Gastroesophageal sphincter (tissue), 4 donors: ENCODE measurements at regions not wholly inside any gene's neighbourhood (a gene's known extent, or its start where the extent isn't known, plus 50 kb on each side); places are given as distances from the start of the nearest gene placed in this dataset.

ENCODE experiments used
- ATAC-seq: fragments of 150-250 bp; one replicate; pipeline ENCODE4 v1.9.1; 2016; ENCODE audit warnings: mild to moderate bottlenecking, moderate library complexity
- H3K27ac ChIP-seq, 4 donors: fragments of 200-600 bp; sonication (generic) in 3 of 4; 1 replicate in 3 of 4; 2 replicates in 1 of 4; pipeline ENCODE4 v1.5.1; 2016 to 2019
- H3K27me3 ChIP-seq: fragments of 200-600 bp; sonication (generic); one replicate; pipeline ENCODE4 v1.5.1; 2019
- H3K36me3 ChIP-seq, 2 donors: fragments of 200-600 bp; sonication (generic); one replicate each; pipeline ENCODE4 v1.5.1; 2019; ENCODE audit warnings: control low read depth in 1 of 2
- H3K4me1 ChIP-seq, 3 donors: fragments of 200-600 bp; sonication (generic); 1 replicate in 2 of 3; 2 replicates in 1 of 3; pipeline ENCODE4 v1.5.1; 2016 to 2019; ENCODE audit warnings: control low read depth in 2 of 3
- H3K4me3 ChIP-seq, 2 donors: fragments of 200-600 bp; sonication (generic); one replicate each; pipeline ENCODE4 v1.5.1; 2019; ENCODE audit warnings: mild to moderate bottlenecking in 1 of 2, moderate library complexity in 1 of 2
- H3K9me3 ChIP-seq, 3 donors: fragments of 200-600 bp; sonication (generic); one replicate each; pipeline ENCODE4 v1.5.1; 2017 to 2019; ENCODE audit warnings: control low read depth in 2 of 3
- EP300 ChIP-seq: sonication (generic); formaldehyde crosslinking; IDR thresholded peaks from one replicate; pipeline ENCODE4 v1.6.1; 2017; ENCODE audit warnings: antibody characterized with exemption, mild to moderate bottlenecking
- POLR2A ChIP-seq, 2 donors: fragments of 450-650 bp; IDR thresholded peaks; one replicate each; pipeline ENCODE4 v1.6.1; 2017; ENCODE audit warnings: antibody characterized with exemption in 2 of 2, mild to moderate bottlenecking in 2 of 2, moderate library complexity in 1 of 2
- POLR2AphosphoS5 ChIP-seq: sonication (generic); formaldehyde crosslinking; IDR thresholded peaks from one replicate; pipeline ENCODE4 v1.6.1; 2017; ENCODE audit warnings: antibody characterized with exemption
- WGBS, 2 donors: methylation state at CpG; one replicate each; pipeline ENCODE4 v1.1.5; 2018; ENCODE audit warnings: low coverage in 1 of 2; 5-methylcytosine and 5-hydroxymethylcytosine counted together
- TF ChIP-seq, protein P1 (sequence below), 4 experiments: fragments of 200-600 bp in 2 of 4; fragments of 450-650 bp in 2 of 4; sonication (generic) in 1 of 4; IDR thresholded peaks; one replicate each; pipeline ENCODE4 v1.5.1; 2017 to 2019; ENCODE audit warnings: antibody characterized with exemption in 4 of 4, mild to moderate bottlenecking in 2 of 4, moderate library complexity in 2 of 4

- no peak overlapping the region for H3K27ac ChIP-seq
- H3K36me3 ChIP-seq, result no peaks in the 10 kb centered on the region
- H3K9me3 ChIP-seq, result no peaks in the 10 kb centered on the region
- H3K27me3 ChIP-seq, result no peaks in the 10 kb centered on the region
- no peaks in the 10 kb centered on the region for H3K4me1 ChIP-seq
- ATAC-seq, result no peak
- no peak for TF ChIP-seq EP300
- TF ChIP-seq POLR2A (IDR thresholded peaks at IDR 0.05), result no peak
- TF ChIP-seq, protein P1, sequence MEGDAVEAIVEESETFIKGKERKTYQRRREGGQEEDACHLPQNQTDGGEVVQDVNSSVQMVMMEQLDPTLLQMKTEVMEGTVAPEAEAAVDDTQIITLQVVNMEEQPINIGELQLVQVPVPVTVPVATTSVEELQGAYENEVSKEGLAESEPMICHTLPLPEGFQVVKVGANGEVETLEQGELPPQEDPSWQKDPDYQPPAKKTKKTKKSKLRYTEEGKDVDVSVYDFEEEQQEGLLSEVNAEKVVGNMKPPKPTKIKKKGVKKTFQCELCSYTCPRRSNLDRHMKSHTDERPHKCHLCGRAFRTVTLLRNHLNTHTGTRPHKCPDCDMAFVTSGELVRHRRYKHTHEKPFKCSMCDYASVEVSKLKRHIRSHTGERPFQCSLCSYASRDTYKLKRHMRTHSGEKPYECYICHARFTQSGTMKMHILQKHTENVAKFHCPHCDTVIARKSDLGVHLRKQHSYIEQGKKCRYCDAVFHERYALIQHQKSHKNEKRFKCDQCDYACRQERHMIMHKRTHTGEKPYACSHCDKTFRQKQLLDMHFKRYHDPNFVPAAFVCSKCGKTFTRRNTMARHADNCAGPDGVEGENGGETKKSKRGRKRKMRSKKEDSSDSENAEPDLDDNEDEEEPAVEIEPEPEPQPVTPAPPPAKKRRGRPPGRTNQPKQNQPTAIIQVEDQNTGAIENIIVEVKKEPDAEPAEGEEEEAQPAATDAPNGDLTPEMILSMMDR (IDR thresholded peaks at IDR 0.05), result no peak
- TF ChIP-seq POLR2AphosphoS5, result no peak
- H3K4me3 ChIP-seq, result no peak overlapping the region
- 76 to 87% methylated on average over 3 to 5 of the region's 5 CpGs for WGBS, 2 donors
Measured at GRCh38 chr5:158166424-158166823, 307.5 kb upstream of the CLINT1 start.

DNA sequence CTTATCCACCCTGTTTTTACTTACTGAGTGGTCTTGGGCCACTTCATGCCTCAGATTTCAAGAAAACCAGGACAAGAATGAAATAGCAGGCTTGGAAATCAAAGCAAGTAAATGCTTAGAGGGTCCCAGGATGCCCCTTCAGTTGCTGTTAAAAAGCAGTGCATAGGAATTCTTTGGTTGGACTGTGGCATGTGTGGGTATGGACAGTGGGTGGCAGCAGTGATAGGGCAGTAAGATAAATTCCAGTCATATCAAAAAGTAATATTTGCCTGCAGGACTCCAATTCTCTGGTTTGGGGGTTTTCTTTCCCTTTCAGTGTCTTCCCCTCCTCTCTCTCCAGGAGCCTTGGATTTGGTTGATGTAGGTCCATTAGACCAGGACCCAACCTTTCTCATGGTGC, 306.7 kb upstream of the CLINT1 start:
- Histone ChIP-seq H3K27me3 (no peaks in the 10 kb centered on the region), H3K36me3 (no peaks in the 10 kb centered on the region), H3K27ac (no peak overlapping the region), H3K4me1 (no peaks in the 10 kb centered on the region), H3K4me3 (no peak overlapping the region), H3K9me3 (no peaks in the 10 kb centered on the region)
- no peak for TF ChIP-seq POLR2AphosphoS5
- TF ChIP-seq EP300, result no peak
- TF ChIP-seq, protein P1 (IDR thresholded peaks at IDR 0.05), result no peak
- TF ChIP-seq POLR2A (IDR thresholded peaks at IDR 0.05), result no peak
- no peak for ATAC-seq

GRCh38 chr5:158164296-158165047, 305.5 kb upstream of the CLINT1 start:
- TF ChIP-seq POLR2AphosphoS5, result no peak
- TF ChIP-seq EP300, result no peak
- TF ChIP-seq, protein P1 (IDR thresholded peaks at IDR 0.05), result no peak
- no peak for TF ChIP-seq POLR2A (IDR thresholded peaks at IDR 0.05)
- no peak overlapping the region for H3K4me3 ChIP-seq
- H3K4me1 ChIP-seq, result no peaks in the 10 kb centered on the region
- 65 to 82% methylated on average over 3 of the region's 4 CpGs for WGBS, 2 donors
- H3K36me3 ChIP-seq, result no peaks in the 10 kb centered on the region
- H3K27ac ChIP-seq, result no peak overlapping the region
- ATAC-seq, result no peak
- H3K27me3 ChIP-seq, result no peaks in the 10 kb centered on the region
- no peaks in the 10 kb centered on the region for H3K9me3 ChIP-seq

DNA sequence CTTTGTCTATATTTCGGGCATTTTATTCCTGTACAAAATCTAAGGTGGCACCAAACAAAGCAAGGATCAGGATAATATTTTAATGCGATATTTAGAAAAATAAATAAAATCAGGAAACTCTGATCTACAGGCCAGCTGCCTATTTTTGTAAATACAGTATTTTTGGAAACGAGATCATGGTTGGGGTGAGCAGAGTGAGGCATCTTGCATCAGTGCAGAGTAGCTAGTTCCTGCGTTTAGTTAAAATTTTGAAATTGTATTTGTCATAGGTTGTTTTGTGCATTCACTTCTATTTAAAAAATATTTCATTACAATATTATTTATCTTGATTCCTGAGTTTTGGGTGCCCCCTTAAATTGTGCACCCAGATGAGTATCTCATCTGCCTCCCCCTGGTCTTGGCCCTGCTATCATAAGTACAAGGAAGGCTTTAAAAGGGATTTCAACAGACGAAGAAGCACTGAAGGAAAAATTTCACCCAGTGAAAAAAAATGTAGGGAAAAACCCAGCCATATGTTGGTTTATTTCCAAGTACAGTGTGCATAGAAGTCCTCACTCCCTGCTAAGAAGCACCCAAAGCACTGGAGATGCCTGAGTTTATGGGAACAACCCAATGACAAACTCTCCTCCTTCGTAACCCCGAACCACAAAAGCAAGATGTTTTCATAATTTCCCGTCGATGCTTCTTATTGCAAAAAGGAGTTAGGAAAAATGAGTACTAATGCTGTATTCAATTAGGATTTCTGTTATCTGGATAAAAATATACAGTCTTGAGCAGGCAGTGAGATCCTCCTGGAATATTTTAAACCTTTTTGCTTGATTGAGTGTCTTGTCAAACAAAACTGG, 304.7 kb upstream of the CLINT1 start:
- H3K27me3 ChIP-seq, result no peaks in the 10 kb centered on the region
- no peak overlapping the region for H3K4me3 ChIP-seq
- no peak for ATAC-seq
- no peaks in the 10 kb centered on the region for H3K36me3 ChIP-seq
- TF ChIP-seq POLR2A (IDR thresholded peaks at IDR 0.05) (no peak), POLR2AphosphoS5 (no peak), EP300 (no peak)
- TF ChIP-seq, protein P1 (IDR thresholded peaks at IDR 0.05), result no peak
- no peaks in the 10 kb centered on the region for H3K9me3 ChIP-seq
- 69 to 77% methylated on average over 7 to 8 of the region's 9 CpGs for WGBS, 2 donors
- H3K27ac ChIP-seq, result no peak overlapping the region
- H3K4me1 ChIP-seq, result no peaks in the 10 kb centered on the region
